Activated T-cell treated with anti-CD3 and anti-CD28 coated beads, Interleukin-2, amount 50 U/mL, for 24 hours (primary cell): ENCODE measurements at regions not wholly inside any gene's neighbourhood (a gene's known extent, or its start where the extent isn't known, plus 50 kb on each side); places are given as distances from the start of the nearest gene placed in this dataset.

Source experiments
- DNase-seq: peaks from one replicate; pipeline ENCODE4 v3.0.0-alpha.2; 2020
- H3K27ac Mint-ChIP-seq: 2 replicates; pipeline ENCODE4 v1.8.0; 2020; ENCODE audit warnings: mild to moderate bottlenecking, mixed read lengths
- H3K27me3 Mint-ChIP-seq: 2 replicates; pipeline ENCODE4 v1.8.0; 2020; ENCODE audit warnings: mixed read lengths
- H3K36me3 Mint-ChIP-seq: 2 replicates; pipeline ENCODE4 v1.8.0; 2020; ENCODE audit warnings: low read depth, mixed read lengths
- H3K4me1 Mint-ChIP-seq: 2 replicates; pipeline ENCODE4 v1.8.0; 2020; ENCODE audit warnings: low read depth, mixed read lengths
- H3K4me3 Mint-ChIP-seq: 2 replicates; pipeline ENCODE4 v1.8.0; 2020; ENCODE audit warnings: mild to moderate bottlenecking, moderate library complexity, mixed read lengths
- H3K9me3 Mint-ChIP-seq: 2 replicates; pipeline ENCODE4 v1.8.0; 2020; ENCODE audit warnings: mixed read lengths

- peaks cover 13% of the 10 kb centered on the region for H3K4me1 Mint-ChIP-seq
Observed at GRCh38 chr6:7048894-7049293, 58.9 kb upstream of the RREB1 start.

GRCh38 chr6:7050004-7050403 is 57.8 kb upstream of the RREB1 start:
- Mint-ChIP-seq H3K4me1 (peaks cover 13% of the 10 kb centered on the region), H3K27me3 (peaks cover 16% of the 10 kb centered on the region), H3K36me3 (no peaks in the 10 kb centered on the region), H3K9me3 (no peaks in the 10 kb centered on the region), H3K27ac (no peak overlapping the region), H3K4me3 (no peak overlapping the region)
- DNase-seq = no peak

More at GRCh38 chr6:7048894-7049293, 58.9 kb upstream of the RREB1 start:
- H3K27me3 Mint-ChIP-seq = peaks cover 16% of the 10 kb centered on the region
- H3K27ac Mint-ChIP-seq = no peak overlapping the region
- no peak overlapping the region for H3K4me3 Mint-ChIP-seq
- no peaks in the 10 kb centered on the region for H3K36me3 Mint-ChIP-seq
- no peak for DNase-seq
- no peaks in the 10 kb centered on the region for H3K9me3 Mint-ChIP-seq

- Mint-ChIP-seq H3K9me3 (no peaks in the 10 kb centered on the region), H3K4me3 (peak overlapping the region; percentile 56), H3K27me3 (peaks cover 16% of the 10 kb centered on the region), H3K27ac (no peak overlapping the region), H3K36me3 (no peaks in the 10 kb centered on the region), H3K4me1 (peaks cover 13% of the 10 kb centered on the region)
- peak; percentile 52 for DNase-seq
Observed at GRCh38 chr6:7050872-7051779, 56.6 kb upstream of the RREB1 start.

- Mint-ChIP-seq H3K4me1 (peaks cover 13% of the 10 kb centered on the region), H3K27me3 (peaks cover 16% of the 10 kb centered on the region), H3K27ac (no peak overlapping the region), H3K36me3 (no peaks in the 10 kb centered on the region), H3K9me3 (no peaks in the 10 kb centered on the region), H3K4me3 (peak overlapping the region; percentile 56)
- DNase-seq = peak; percentile 67
Observed at GRCh38 chr6:7051780-7052442, 55.9 kb upstream of the RREB1 start.

GRCh38 chr6:7052443-7053011 is 55.2 kb upstream of the RREB1 start:
- Mint-ChIP-seq H3K36me3 (no peaks in the 10 kb centered on the region), H3K9me3 (no peaks in the 10 kb centered on the region), H3K4me1 (peaks cover 15% of the 10 kb centered on the region), H3K27me3 (peaks cover 16% of the 10 kb centered on the region), H3K4me3 (peak overlapping the region; percentile 49), H3K27ac (peak overlapping the region; percentile 14)
- DNase-seq = no peak

GRCh38 chr6:7053125-7053774 is 54.5 kb upstream of the RREB1 start:
- Mint-ChIP-seq H3K27me3 (peaks cover 16% of the 10 kb centered on the region), H3K4me1 (peaks cover 15% of the 10 kb centered on the region), H3K36me3 (no peaks in the 10 kb centered on the region), H3K4me3 (peak overlapping the region; percentile 49), H3K9me3 (no peaks in the 10 kb centered on the region), H3K27ac (no peak overlapping the region)
- no peak for DNase-seq
